ENCODE measurements at regions not wholly inside any gene's neighbourhood (a gene's known extent, or its start where the extent isn't known, plus 50 kb on each side); places are given as distances from the start of the nearest gene placed in this dataset.
"Not testable (repeated sequence)": the region's sequence is repeated elsewhere in the genome, so short reads cannot be mapped to it uniquely, and the experiment has no call there.

GRCh38 chr18:38663270-38663669, 1097.7 kb upstream of the CELF4 start:
- no peak for DNase-seq

GRCh38 chr18:38654946-38655345, 1089.3 kb upstream of the CELF4 start:
- no peak for DNase-seq

GRCh38 chr18:38651736-38652135, 1086.1 kb upstream of the CELF4 start:
- no peak for DNase-seq

- no peak for DNase-seq
These were observed 1082.6 kb upstream of the CELF4 start for GRCh38 chr18:38648179-38648578.

- DNase-seq = no peak
These were observed 1080.7 kb upstream of the CELF4 start for GRCh38 chr18:38646296-38646695.

GRCh38 chr18:38644875-38645641, 1079.5 kb upstream of the CELF4 start:
- no peak for DNase-seq

- no peak for DNase-seq
These were observed 1077.1 kb upstream of the CELF4 start for GRCh38 chr18:38642711-38643110.

GRCh38 chr18:38639700-38640099, 1074.1 kb upstream of the CELF4 start:
- not testable (repeated sequence) for DNase-seq

GRCh38 chr18:38635709-38636430, 1070.3 kb upstream of the CELF4 start:
- no peak for DNase-seq

- DNase-seq = no peak
These were observed 1068.5 kb upstream of the CELF4 start for GRCh38 chr18:38634117-38634516.

GRCh38 chr18:38633333-38633732, 1067.7 kb upstream of the CELF4 start:
- DNase-seq = no peak

GRCh38 chr18:38619129-38619528, 1053.5 kb upstream of the CELF4 start:
- no peak for DNase-seq

GRCh38 chr18:38616306-38616705, 1050.7 kb upstream of the CELF4 start:
- DNase-seq = no peak

- DNase-seq = no peak
These were observed 1047.3 kb upstream of the CELF4 start for GRCh38 chr18:38612904-38613303.

GRCh38 chr18:38611036-38611964, 1045.7 kb upstream of the CELF4 start:
- DNase-seq = no peak

GRCh38 chr18:38606841-38607240, 1041.2 kb upstream of the CELF4 start:
- DNase-seq = no peak

GRCh38 chr18:38602341-38602740, 1036.7 kb upstream of the CELF4 start:
- DNase-seq = no peak

GRCh38 chr18:38587571-38587970, 1022.0 kb upstream of the CELF4 start:
- no peak for DNase-seq

GRCh38 chr18:38586327-38586726, 1020.7 kb upstream of the CELF4 start:
- no peak for DNase-seq

- DNase-seq = no peak
These were observed 1014.2 kb upstream of the CELF4 start for GRCh38 chr18:38579764-38580163.

GRCh38 chr18:38576916-38577315, 1011.3 kb upstream of the CELF4 start:
- no peak for DNase-seq

GRCh38 chr18:38576349-38576748, 1010.8 kb upstream of the CELF4 start:
- DNase-seq = no peak

- DNase-seq = no peak
These were observed 1010.0 kb upstream of the CELF4 start for GRCh38 chr18:38575648-38576047.
